HG02678 (cell line): ENCODE measurements at regions not wholly inside any gene's neighbourhood (a gene's known extent, or its start where the extent isn't known, plus 50 kb on each side); places are given as distances from the start of the nearest gene placed in this dataset.
A peak's percentile ranks its signal among the peaks of the same experiment; 100 is the strongest.

Experiments
- ATAC-seq: cut with Tn5 transposase; IDR thresholded peaks from one replicate; pipeline ENCODE4 v1.9.1; 2021; ENCODE audit warnings: mild to moderate bottlenecking, moderate library complexity; ENCODE audit not compliant: unreplicated experiment

DNA sequence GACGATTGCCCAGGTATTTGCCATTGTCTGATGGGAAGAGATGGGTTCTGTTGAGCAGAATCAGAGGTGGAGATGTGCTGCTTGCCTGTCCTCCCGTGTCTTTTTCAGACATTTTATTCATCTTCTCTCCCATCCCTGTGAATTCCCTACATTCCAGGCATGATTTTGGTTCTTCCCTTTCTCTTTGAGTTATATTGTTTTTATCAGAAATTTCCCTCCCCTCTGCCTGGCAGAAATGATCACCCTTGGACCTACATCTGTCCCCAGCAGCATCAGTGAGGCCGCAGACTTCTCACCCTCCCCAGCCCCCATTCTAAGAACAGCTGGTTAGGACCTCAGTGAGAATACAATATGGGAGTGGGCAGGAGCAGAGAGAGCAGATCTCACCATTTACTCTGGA is 640.2 kb downstream of the CCDC171 start:
- no peak for ATAC-seq

DNA sequence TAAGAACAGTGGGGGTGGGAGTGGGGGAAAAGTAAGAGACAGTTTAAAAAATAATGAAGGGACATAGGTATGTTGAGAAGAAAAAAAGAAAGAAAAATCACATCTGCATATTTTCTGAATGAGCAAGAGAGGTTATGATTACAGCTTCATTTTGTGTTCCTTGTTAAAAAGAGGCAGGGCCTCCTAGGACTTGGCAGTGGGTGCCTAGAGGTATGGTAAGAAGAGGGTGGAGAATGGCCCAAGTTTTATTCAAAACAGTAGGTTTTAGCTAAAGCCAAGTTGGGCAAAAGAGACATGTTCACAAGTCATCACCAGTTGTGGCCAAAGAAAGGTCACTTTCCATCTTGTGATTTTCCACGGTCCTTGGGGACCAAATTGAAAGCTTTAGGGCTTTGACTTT is 643.4 kb downstream of the CCDC171 start:
- no peak for ATAC-seq

DNA sequence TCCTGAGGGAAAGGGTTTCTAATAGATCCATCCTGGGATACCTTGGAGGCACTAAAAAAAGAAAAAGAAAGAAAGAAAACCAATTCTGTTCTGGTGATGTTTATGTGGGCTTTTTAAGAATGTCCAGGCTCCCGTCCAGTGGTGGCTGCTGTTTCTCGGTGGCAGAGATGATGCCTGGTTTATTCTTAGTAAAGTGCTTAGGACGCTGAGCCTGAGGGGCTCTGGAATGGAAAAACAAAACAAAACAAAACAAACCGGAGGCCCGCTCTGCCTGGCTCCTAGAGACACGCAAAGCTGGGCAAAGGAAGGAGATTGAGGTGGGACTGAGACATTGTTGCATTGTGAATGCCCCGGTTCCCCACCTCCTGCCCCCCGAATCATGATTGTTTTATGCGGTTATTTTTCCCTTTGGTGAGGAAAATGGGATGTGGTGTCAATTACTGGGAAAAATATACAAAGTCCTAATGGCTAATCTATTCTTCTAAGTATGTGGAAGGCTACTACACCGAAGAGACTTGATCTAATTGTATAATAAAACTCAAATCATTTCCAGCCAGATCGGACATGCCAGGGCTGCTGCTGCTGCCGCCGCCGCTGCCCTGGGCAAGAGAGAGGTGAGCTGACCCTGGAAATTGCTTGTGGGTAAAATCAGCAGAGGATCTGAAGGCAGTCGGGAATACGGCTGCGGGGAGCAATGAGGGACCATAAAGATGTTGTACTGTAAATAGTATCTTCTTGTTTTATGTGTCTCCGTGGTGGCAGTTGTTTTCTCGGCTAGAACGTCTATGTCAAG is 644.9 kb downstream of the CCDC171 start:
- no peak for ATAC-seq

DNA sequence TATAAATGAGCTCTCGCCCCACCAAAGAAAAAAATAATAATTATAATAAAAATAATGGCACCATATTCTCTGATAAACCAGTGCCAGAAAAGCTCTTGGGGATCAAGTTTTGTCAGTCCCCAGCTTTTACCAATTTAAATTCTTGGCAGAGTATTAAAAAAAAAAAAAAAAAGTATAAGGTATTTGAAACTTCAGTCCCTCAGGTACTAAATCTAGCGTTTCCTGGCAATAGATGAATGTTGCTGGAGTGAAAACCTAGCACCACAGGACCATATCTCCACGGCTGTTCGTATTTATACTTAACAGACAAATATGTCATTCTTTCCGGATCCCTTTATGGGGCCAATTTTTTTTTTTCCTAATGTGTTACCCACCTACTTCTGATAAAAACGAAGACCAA is 646.2 kb downstream of the CCDC171 start:
- ATAC-seq: no peak

DNA sequence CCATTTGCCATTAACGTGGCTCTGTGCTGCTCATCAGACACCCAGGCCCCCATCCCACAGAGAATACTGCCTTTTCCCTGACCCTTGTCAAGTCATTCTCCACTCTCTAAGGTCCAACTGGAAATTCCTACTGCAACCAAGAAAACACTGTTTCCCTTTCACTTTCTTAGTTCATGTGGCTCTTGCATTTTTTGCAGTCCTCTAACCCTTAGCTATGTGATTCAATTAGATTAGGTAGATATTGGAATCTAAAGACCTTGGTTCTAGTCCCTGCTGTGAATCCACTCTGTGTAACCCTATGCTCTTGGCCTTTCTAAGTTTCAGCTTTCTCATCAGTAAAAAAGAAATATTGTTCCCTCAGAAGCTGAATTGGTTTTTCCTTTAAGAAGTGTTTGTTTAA is 649.4 kb downstream of the CCDC171 start:
- no peak for ATAC-seq

DNA sequence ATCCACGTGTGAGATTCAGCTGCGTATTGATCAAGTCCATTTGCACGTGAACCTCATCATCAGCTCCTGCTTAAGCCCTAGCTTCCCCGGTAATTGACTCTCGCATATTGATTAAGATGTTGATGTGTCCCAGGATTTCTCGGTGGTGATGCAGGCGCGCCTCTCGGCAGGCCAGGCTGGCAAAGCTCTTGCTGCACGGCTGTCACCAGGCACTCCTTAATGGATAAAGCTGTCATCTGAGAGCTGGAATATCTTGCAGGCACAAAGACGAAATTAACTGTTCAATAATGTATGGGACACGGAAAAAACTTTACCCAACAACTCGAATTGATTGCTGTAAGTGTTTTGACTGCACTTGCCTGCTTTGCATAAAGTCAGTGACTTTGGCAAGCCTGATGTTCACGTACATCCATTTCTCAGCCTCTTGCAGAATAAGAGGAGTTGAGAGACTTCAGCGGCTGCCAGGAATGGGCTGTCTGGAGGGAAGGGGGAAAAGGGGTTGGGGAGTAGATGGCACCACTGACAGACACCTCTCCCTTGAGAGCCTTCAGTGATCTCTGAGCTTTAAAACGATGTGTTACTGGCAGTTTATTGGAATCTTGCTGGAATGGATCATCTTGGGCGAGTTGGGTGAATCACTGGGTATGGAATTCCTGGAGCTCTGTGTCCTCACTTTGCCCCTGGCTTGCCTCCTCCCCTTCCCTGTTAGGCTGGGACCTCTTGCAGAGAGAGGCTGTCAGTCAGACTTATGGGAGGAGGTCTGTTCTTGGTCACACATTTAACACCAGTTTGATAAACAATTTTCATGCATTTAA is 650.3 kb downstream of the CCDC171 start:
- no peak for ATAC-seq

DNA sequence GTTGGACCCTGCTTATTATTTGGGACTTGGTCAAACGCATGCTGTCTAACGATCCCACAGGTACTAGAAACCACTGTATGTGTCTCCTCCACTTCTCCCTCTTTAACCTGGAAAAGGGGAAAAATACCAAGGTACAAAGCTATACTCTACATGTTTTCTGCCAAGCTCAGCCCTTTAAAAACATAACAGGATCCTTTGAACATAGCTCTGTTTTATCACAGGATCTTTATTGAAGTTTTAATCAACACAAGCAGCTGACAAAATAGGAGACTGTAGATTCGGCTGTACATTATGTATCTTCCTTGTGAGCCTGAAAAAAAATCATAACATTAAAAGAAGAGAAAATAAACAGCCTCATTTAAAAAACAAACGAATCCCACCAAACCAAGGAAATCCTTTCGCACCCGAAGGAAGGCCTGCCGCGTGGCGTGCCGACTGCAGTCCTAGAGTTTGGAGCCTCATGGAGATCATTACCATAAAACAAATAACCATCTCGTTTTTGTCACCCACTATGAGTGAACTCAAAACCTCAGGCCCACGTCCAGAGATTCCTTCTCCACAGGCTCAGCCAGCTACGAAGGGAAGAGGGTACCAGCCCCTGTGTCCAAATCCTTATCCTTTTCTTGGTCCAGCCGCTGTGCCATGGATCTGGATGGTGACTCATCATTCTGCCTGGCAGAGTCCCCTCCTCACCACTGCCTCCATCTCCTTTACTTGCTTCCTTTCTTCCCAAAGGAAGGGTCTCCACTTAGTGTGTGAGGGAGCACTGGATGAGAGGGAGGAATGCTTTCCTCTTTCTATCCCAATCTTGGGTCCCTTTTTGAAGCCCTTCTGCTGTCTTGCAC is 651.1 kb downstream of the CCDC171 start:
- ATAC-seq: no peak

DNA sequence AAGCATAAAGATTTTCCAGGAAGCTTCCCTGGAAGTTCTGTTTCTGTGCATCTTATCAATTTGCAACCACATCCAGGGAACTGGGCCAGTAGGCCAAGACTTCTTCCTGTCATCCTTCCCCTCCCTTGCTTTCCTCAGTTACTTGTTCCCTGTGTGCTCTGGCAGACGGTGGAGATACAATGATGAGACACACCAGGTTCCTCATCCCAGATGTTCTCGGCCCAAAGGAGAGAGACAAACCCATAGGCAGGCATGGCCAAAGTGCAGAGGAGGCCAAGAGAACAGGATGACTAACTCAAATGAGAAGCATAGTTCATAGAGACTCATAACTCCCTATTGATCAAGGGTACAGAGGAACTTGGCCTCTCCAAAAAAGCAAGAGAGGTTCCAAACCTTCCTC is 652.6 kb downstream of the CCDC171 start:
- no peak for ATAC-seq

DNA sequence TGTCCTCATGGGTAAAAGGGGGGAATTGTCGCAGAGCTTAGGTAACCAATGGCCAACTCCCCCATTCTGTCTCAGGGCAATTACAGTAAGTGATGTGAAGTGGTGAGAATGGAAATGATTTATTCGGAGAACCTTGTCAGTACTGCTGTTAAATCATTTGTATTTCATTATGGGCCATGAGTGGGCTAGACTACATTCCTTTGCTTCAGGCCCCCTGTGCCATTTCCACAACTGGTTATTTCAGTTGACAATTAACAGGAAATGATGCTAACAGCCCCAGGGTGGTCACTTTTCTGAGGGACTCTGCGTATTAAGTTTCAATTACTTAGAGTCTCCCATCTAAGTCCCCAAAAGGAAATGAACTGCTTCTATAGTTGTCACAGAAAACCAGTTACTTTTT is 653.7 kb downstream of the CCDC171 start:
- no peak for ATAC-seq

DNA sequence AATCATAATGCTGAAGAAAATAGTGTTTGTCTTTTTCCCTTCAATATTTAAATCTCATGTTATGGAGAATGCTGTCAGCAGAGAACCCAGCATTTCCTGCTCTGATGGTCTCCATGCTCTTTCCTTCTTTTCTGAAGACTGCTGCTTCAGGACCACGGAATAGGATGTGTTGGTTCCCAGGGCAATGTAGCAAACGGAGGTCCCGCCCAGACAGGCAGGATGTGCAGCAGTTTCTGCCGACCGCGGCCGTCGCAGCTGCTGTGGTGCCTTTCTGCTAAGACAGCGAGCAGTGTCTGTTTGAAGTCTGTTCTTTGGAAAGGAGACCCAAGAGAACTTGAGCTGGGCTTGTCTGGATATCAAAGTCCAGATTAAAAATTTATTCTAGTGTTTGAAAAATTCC is 654.3 kb downstream of the CCDC171 start:
- no peak for ATAC-seq

DNA sequence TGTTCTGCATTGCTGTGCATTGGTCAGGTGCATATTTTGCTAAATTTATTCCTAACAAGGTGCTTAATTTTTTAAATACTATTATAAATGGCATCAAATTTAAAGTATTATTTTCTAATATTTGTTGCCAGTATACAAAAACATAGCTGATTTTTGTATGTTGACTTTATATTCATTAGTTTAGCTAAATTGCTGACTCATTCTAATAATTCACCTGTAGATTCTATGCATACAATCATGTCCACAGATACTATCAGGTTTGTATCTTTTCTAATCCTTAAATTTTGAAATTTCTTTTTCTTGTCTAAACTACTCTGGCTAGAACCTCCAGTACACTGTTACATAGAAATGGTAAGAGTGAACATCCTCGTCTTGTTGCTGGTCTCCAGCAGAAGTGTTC is 657.6 kb downstream of the CCDC171 start:
- ATAC-seq: no peak

DNA sequence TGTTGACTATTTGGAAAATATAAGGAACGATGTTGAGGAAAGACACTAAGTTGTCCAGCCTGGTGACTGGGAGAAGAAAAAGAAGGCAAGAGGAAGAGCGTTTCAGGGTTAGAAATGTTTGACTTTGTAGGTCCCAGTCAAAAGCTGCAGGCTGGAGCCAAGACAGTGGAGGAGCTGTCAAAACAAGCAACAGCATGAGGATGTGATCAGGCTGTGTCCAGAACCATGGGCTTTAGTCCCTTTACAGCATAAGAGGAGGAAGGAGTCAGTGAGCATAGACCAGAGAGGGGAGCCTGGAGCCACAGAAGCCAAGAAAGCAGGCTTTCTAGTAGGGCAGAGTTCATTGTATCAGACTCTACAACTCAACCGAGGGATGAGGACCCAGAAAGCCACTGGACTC is 658.5 kb downstream of the BNC2 start:
- no peak for ATAC-seq

DNA sequence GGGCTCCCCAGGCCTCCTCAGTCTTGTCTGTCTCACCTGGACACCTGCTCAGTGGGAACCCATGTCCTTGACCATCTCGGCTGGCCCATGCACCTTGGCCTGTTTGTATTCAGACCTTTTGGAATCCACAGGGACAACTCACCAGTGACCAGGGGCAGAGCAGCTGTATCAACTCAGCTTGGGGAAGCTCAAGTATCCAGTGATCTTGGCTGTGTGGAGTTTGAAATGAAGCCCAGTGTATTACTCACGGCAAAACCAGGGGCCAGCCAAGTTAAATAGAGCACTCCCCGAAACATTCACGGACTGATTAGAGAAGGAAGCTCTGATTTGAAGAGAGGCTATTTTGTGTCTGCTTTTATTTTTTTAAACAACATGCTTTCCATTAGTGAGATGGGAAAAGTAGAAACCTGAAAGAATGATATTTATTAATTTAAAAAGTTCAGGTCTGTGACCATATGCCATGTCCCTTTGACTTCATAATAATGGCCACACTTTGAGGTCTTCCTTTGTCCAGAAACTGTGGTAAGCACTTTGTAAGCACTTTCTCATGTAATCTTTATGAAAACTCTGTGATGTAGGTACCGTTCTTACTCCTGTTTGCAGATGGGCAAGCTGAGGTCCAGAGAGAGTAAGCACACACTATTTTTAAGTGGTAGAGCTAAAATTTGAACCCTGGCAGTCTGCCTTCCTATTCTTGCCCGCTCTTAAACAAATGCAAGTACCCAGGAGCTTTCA is 656.5 kb downstream of the BNC2 start:
- no peak for ATAC-seq

DNA sequence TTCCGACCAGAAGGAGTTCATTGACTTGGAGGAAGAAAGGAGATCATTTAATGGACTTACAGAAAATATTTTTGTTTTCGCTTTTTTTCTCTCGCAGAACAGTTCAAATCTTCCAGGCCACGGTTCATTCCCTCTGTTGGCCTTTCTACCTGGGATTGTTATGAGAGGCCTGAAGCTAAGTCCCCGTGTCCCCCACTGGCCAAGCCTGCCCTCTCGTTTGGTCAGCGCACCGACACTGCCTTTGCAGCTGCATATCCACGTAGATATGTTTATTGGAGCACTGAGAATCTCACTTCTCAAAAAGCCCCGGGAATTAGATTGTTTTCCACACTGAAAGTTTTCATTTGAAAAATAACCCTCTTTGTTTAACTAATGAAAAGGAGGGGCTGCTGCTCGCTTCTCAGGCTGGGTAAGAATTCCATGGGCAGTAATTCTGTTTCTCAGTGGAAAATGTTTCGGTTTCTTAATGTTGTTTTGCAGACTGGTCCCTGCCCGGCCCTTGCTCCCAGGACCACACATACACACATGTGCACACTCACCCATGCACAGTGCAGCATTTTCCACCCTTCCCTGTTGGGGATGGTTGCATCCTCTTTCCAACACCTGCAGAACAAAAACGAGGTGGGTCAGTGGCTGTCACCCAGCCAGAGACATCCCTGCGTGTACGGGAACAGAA is 655.7 kb downstream of the BNC2 start:
- no peak for ATAC-seq

DNA sequence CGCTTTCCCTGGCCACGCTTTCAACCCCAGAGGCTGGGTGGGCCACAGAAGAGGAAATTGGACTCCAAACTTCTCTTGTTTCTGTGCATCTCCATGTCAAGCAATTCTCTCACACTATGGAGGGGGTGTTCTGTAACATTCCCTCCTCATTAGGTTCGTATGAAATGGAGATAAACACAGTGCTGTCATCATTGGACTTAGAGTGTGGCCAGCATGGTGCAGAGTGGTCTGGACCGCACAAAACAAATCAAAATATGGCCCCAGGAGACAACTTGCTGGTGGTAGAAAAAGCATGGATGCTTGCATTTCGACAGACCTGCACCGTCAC is 655.2 kb downstream of the BNC2 start:
- no peak for ATAC-seq

DNA sequence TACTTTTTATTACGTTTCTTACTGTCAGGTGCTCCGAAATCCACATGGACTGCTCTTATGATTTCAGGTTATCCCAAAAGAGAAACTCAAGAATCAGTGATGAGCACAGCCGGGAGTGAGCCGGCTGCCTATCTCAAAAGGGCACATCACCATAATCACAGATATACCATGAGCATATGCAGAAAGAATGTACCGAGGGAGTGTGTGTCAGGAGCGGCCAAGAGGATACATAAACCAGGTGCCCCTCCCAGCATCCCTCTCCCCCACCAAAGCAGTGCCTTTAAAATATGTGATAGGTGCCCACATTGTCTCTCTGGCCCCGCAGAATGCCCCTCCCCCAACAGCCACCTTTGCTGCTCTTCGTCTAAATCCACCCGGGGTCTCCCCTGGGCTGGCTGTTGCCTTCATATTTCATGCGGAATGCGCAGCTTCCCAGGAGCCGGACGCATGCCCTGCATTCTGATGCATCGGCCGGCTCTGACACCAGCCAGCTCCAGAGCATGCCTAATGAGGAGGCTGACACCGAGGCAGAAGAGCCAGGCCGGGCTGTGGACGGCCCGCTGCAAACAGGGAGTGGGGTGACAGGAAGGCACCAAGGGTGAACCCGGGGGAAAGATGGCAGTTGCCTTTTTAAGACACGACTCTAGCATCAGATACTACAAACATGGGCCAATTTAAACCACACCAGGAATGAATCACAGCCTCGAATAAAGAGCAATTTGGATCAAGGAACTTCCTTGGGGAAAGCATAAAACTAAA is 652.3 kb downstream of the BNC2 start:
- ATAC-seq: no peak

DNA sequence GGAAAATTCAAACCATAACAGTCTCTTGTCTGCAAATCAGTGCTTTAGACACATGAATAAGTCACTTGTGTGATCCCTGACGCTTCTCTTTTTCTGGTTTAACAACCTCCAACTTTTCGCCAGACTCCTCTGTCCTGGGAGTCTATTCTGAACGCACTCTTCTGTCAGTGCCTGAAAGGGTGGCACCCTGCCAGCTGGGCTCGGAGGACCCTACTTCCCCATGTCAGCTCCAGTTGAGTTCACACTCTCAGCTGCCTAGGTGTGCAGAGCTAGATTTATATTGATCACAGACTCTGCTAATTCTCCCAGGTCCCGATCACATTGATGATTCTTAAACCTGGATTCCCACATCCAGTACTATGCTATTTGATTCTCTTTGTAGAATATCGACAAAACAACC is 649.1 kb downstream of the BNC2 start:
- no peak for ATAC-seq

DNA sequence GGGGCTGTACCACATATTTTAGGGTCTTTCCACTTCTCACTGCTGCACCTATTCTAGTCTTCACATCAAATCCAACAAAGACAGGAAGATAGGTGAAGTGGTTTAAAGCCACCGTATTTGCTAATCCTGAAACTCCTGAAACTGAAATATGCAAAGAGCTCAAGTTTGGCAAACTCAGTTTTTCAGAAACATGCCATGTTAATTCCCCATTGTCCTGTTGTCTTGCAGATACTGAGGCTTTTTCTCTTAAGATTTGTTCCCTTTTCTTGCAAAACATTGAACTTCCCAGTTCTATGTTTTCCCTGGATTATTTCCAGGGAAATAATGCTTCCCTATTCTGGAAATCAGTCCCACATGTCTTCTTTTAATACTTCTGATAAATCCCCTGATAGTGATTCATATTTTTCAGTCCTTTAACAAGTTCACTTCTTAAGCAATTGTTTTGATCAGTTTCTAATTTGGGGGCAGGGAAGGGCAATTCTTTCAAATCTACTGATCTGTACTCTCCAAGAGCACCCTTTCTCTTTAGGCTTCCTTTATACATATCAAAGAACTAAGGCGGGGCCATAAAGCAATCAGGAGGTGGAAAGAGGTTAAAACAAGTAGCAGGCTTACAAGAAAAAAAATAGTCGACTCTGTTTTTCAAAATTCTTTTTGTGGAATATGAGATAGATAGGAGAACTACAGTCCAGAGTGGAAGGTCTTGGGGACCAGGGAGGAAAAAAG is 648.5 kb downstream of the BNC2 start:
- ATAC-seq: peak; percentile 41
